B cell (primary cell): ENCODE measurements at regions not wholly inside any gene's neighbourhood (a gene's known extent, or its start where the extent isn't known, plus 50 kb on each side); places are given as distances from the start of the nearest gene placed in this dataset.

Source experiments
- ATAC-seq: fragments of 200-7000 bp; cut with Tn5 transposase; one replicate; pipeline ENCODE4 v1.10.0; 2021; ENCODE audit warnings: low read depth, mild to moderate bottlenecking, moderate number of reproducible peaks, moderate library complexity
- CTCF ChIA-PET: fragments of 350-600 bp; sonication (Branson Sonifier 250); formaldehyde crosslinking; loops from one replicate; lab custom pipeline; 2021; ENCODE audit warnings: antibody characterized with exemption, inconsistent platforms; lab: Charles Lee
- POLR2A ChIA-PET: fragments of 350-600 bp; sonication (Branson Sonifier 250); formaldehyde crosslinking; loops from one replicate; lab custom pipeline; 2021; ENCODE audit warnings: antibody characterized with exemption; lab: Charles Lee
- DNase-seq: peaks from one replicate; pipeline ENCODE4 v3.0.0; 2013
- H2AFZ ChIP-seq: 2 replicates; pipeline ENCODE4 v1.6.1; 2012; ENCODE audit warnings: mild to moderate bottlenecking, low read depth, low read length; ENCODE audit not compliant: insufficient read depth, poor library complexity, severe bottlenecking
- H3K27ac ChIP-seq, 2 donors: 1 replicate in 1 of 2; 2 replicates in 1 of 2; pipeline ENCODE4 v1.5.1; 2012 to 2013; ENCODE audit warnings: low read length in 2 of 2, mild to moderate bottlenecking in 2 of 2, moderate library complexity in 1 of 2
- H3K27me3 ChIP-seq, 4 experiments: fragments of 200-600 bp in 1 of 4; sonication (generic) in 1 of 4; replicated peaks in 1 of 4; 1 replicate in 2 of 4; 2 replicates in 2 of 4; pipeline versions ENCODE4 v1.6.1 to v1.7.0; 2013 to 2016; ENCODE audit warnings: low read length in 3 of 4, mild to moderate bottlenecking in 2 of 4, mixed read lengths in 1 of 4, moderate library complexity in 1 of 4; ENCODE audit not compliant: insufficient read depth in 4 of 4, control insufficient read depth in 3 of 4; ENCODE audit errors: control extremely low read depth in 1 of 4
- H3K36me3 ChIP-seq, 2 experiments: replicated peaks in 1 of 2; 1 replicate in 1 of 2; 2 replicates in 1 of 2; pipeline versions ENCODE4 v1.6.1 to v1.7.1; 2013; ENCODE audit warnings: low read length in 1 of 2; ENCODE audit not compliant: insufficient read depth in 2 of 2, control insufficient read depth in 1 of 2; ENCODE audit errors: control extremely low read depth in 1 of 2, extremely low read depth in 1 of 2
- H3K4me1 ChIP-seq, 2 donors: fragments of 200-600 bp in 1 of 2; sonication (generic) in 1 of 2; 1 replicate in 1 of 2; 2 replicates in 1 of 2; pipeline versions ENCODE4 v1.5.1 to v1.6.1; 2013 to 2017; ENCODE audit warnings: low read length in 2 of 2; ENCODE audit not compliant: control insufficient read depth in 2 of 2, insufficient read depth in 2 of 2
- H3K4me2 ChIP-seq: replicated peaks from 2 replicates; pipeline ENCODE3; 2012; ENCODE audit warnings: mild to moderate bottlenecking, low read depth, low read length; ENCODE audit not compliant: poor library complexity, severe bottlenecking
- H3K4me3 ChIP-seq, 5 experiments: fragments of 200-600 bp in 1 of 5; sonication (generic) in 1 of 5; 1 replicate in 3 of 5; 2 replicates in 2 of 5; pipeline versions ENCODE4 v1.5.1 to v1.7.0; 2011 to 2016; ENCODE audit warnings: low read length in 4 of 5, mild to moderate bottlenecking in 4 of 5, low read depth in 2 of 5, control low read depth in 1 of 5, moderate library complexity in 1 of 5; ENCODE audit not compliant: insufficient read depth in 1 of 5; ENCODE audit errors: control extremely low read depth in 1 of 5, extremely low read depth in 1 of 5
- H3K79me2 ChIP-seq: fragments of 200-600 bp; sonication (generic); one replicate; pipeline ENCODE4 v1.6.0; 2016; ENCODE audit warnings: low read length; ENCODE audit not compliant: control insufficient read depth, insufficient read depth
- H3K9ac ChIP-seq: fragments of 200-600 bp; sonication (generic); 2 replicates; pipeline ENCODE4 v1.6.1; 2017; ENCODE audit warnings: mild to moderate bottlenecking, low read length, moderate library complexity
- H3K9me3 ChIP-seq, 3 donors: one replicate each; pipeline versions ENCODE4 v1.6.1 to v1.7.1; 2013; ENCODE audit warnings: low read length in 2 of 3; ENCODE audit not compliant: control insufficient read depth in 2 of 3, insufficient read depth in 1 of 3; ENCODE audit errors: control extremely low read depth in 1 of 3
- H4K20me1 ChIP-seq: 2 replicates; pipeline ENCODE4 v1.6.0; 2012; ENCODE audit warnings: mild to moderate bottlenecking, low read length; ENCODE audit not compliant: insufficient read depth, control insufficient read depth, poor library complexity, severe bottlenecking
- H3K27ac Mint-ChIP-seq: one replicate; pipeline ENCODE4 v1.8.0; 2021; ENCODE audit warnings: mixed read lengths
- H3K27me3 Mint-ChIP-seq: one replicate; pipeline ENCODE4 v1.8.0; 2021; ENCODE audit warnings: mixed read lengths
- H3K4me1 Mint-ChIP-seq: one replicate; pipeline ENCODE4 v1.8.0; 2021; ENCODE audit warnings: mixed read lengths
- H3K4me3 Mint-ChIP-seq: one replicate; pipeline ENCODE4 v1.8.0; 2021; ENCODE audit warnings: mixed read lengths
- H3K9me3 Mint-ChIP-seq: one replicate; pipeline ENCODE4 v1.8.0; 2022; ENCODE audit warnings: mixed read lengths; ENCODE audit not compliant: insufficient read depth
- EZH2 ChIP-seq: IDR thresholded peaks from 2 replicates; pipeline ENCODE4 v1.6.1; 2012; ENCODE audit warnings: borderline replicate concordance, low read depth, mild to moderate bottlenecking, moderate library complexity, low read length; ENCODE audit not compliant: insufficient read depth, poor library complexity, severe bottlenecking
- WGBS: methylation state at CpG from one replicate; pipeline ENCODE4 v1.1.5; 2013; ENCODE audit warnings: missing lambda C conversion rate; ENCODE audit not compliant: insufficient coverage; 5-methylcytosine and 5-hydroxymethylcytosine counted together
- intact Hi-C: fragments of 100-400 bp; cut with micrococcal nuclease; formaldehyde crosslinking; loops from one replicate; pipeline ENCODE4 v1.10.0; 2022
- TF ChIP-seq, protein P1 (sequence below): fragments of 200-600 bp; IDR thresholded peaks from one replicate; pipeline ENCODE4 v1.8.0; 2022; ENCODE audit warnings: antibody characterized with exemption, mild to moderate bottlenecking

GRCh38 chr3:72238801-72239200 lies 453.9 kb upstream of the PROK2 start:
- DNase-seq (no peak), ATAC-seq (no peak)
- no peaks in the 10 kb centered on the region for H4K20me1 ChIP-seq
- Mint-ChIP-seq H3K27me3 (peaks cover 17% of the 10 kb centered on the region), H3K4me3 (no peak overlapping the region), H3K9me3 (no peaks in the 10 kb centered on the region), H3K27ac (no peak overlapping the region), H3K4me1 (peaks cover 7% of the 10 kb centered on the region)
- peaks cover 0 to 7% (median 0%) of the 10 kb centered on the region in 4 experiments for H3K27me3 ChIP-seq
- no peak overlapping the region for H3K4me2 ChIP-seq
- H3K9ac ChIP-seq, result no peak overlapping the region
- intact Hi-C loops, result no loop called here
- CTCF ChIA-PET, result no interaction called here
- H3K36me3 ChIP-seq, result no peaks in the 10 kb centered on the region
- H3K4me3 ChIP-seq, result no peak overlapping the region
- no peaks in the 10 kb centered on the region for H3K79me2 ChIP-seq
- POLR2A ChIA-PET, result interaction anchor here (0.7 kb wide), 1 partner anchor 110 kb away, joined by 4 read pairs; no protein-coding TSS in a partner anchor
- no peak overlapping the region for H3K27ac ChIP-seq
- H2AFZ ChIP-seq, result no peak overlapping the region
- H3K4me1 ChIP-seq, result peaks cover 5 to 7% of the 10 kb centered on the region in 2 donors
- no peak for TF ChIP-seq EZH2
- TF ChIP-seq, protein P1, sequence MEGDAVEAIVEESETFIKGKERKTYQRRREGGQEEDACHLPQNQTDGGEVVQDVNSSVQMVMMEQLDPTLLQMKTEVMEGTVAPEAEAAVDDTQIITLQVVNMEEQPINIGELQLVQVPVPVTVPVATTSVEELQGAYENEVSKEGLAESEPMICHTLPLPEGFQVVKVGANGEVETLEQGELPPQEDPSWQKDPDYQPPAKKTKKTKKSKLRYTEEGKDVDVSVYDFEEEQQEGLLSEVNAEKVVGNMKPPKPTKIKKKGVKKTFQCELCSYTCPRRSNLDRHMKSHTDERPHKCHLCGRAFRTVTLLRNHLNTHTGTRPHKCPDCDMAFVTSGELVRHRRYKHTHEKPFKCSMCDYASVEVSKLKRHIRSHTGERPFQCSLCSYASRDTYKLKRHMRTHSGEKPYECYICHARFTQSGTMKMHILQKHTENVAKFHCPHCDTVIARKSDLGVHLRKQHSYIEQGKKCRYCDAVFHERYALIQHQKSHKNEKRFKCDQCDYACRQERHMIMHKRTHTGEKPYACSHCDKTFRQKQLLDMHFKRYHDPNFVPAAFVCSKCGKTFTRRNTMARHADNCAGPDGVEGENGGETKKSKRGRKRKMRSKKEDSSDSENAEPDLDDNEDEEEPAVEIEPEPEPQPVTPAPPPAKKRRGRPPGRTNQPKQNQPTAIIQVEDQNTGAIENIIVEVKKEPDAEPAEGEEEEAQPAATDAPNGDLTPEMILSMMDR, result no peak
- 100% methylated on average over 1 of the region's 3 CpGs for WGBS
- peaks cover 0 to 2% (median 0%) of the 10 kb centered on the region in 3 donors for H3K9me3 ChIP-seq

DNA sequence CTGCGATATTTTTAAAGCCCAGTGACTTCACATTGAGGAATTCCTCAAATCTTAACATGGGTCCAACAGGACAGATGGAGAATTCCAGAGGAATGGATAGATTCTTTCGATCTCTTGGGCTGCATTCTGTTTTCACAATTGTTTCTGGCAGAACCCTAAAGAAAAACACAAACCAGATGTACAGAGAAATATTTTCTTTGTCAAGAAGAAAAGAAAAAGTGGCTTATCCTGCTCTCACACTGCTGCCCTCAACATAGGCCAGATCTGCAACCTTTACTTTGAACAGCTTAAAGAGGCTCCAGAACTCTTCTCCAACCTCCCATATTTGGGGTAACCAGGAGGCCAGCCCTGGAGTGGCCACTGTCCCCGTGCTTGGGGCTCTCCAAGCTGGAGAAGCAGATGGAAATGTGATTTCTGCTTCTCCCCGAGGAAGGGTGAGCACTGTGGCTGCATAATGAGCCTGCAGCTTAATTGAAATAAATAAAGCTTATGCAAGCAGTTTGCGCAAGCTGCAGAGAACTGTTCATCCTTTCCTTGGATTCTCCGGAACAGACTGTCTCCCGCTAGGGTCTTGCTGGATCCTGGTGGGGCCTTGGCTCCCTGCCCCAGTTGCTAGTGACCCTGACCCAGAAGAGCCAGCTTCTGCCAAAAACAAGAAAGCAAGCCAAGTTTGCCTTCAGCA lies 453.2 kb upstream of the PROK2 start:
- no peak for ATAC-seq
- Histone ChIP-seq H3K4me1 (peaks cover 5 to 8% of the 10 kb centered on the region in 2 donors), H3K79me2 (no peaks in the 10 kb centered on the region), H3K4me3 (no peak overlapping the region), H3K27me3 (peaks cover 0 to 7% (median 0%) of the 10 kb centered on the region in 4 experiments), H3K27ac (no peak overlapping the region), H3K36me3 (no peaks in the 10 kb centered on the region), H2AFZ (no peak overlapping the region), H3K9ac (no peak overlapping the region), H3K4me2 (no peak overlapping the region), H3K9me3 (peaks cover 0 to 6% (median 0%) of the 10 kb centered on the region in 3 donors), H4K20me1 (no peaks in the 10 kb centered on the region)
- 97% methylated on average over 6 of the region's 7 CpGs for WGBS
- Mint-ChIP-seq H3K27ac (no peak overlapping the region), H3K9me3 (no peaks in the 10 kb centered on the region), H3K27me3 (peaks cover 17% of the 10 kb centered on the region), H3K4me3 (no peak overlapping the region), H3K4me1 (peaks cover 7% of the 10 kb centered on the region)
- ChIA-PET POLR2A (no interaction called here), CTCF (no interaction called here)
- no peak for TF ChIP-seq EZH2
- TF ChIP-seq, protein P1, result no peak
- intact Hi-C loops, result no loop called here
- DNase-seq, result no peak
